ENCODE measurements at regions not wholly inside any gene's neighbourhood (a gene's known extent, or its start where the extent isn't known, plus 50 kb on each side); places are given as distances from the start of the nearest gene placed in this dataset.

GRCh38 chr13:34159946-34160345 is 342.0 kb downstream of the RFC3 start:
- no peak overlapping the region for H4K8ac ChIP-seq (replicated peaks; ENCODE audit: insufficient read length, low read depth, low read length)
- no peak overlapping the region for H4K5ac ChIP-seq (ENCODE audit: insufficient read length, low read depth, low read length)
- H3K79me1 ChIP-seq (ENCODE audit: insufficient read depth, low read depth, low read length, poor library complexity, severe bottlenecking), result no peaks in the 10 kb centered on the region
- no peak for TF ChIP-seq CTCF (conservative IDR thresholded peaks at IDR 0.05)
- H3T11ph ChIP-seq (ENCODE audit: low read length), result no peak overlapping the region
- H3K4me1 ChIP-seq (ENCODE audit: insufficient read depth, low read length), result no peaks in the 10 kb centered on the region; the same call in 1 of the 2 replicates
- no peak overlapping the region for H3K4ac ChIP-seq (ENCODE audit: low read depth, low read length)
- H3K36me3 Mint-ChIP-seq (ENCODE audit: insufficient read depth in 1 of 3, low read depth in 3 of 3), result no peaks in the 10 kb centered on the region
- H4K20me1 ChIP-seq (ENCODE audit: control insufficient read depth, insufficient read depth, insufficient read length), result no peaks in the 10 kb centered on the region
- no CpG with 5 or more reads among the region's 3 CpGs for WGBS (ENCODE audit: extremely low coverage, insufficient read length, low lambda C conversion rate)
- no peaks in the 10 kb centered on the region for H3K9me3 ChIP-seq (ENCODE audit: control insufficient read depth, low read depth, low read length)
- no peak overlapping the region for H4K91ac ChIP-seq (ENCODE audit: insufficient read length, low read depth, low read length)
- no peak overlapping the region for H3K18ac ChIP-seq (ENCODE audit: insufficient read length, low read depth, low read length)
- no peak overlapping the region for H3K23ac ChIP-seq (ENCODE audit: insufficient read length, low read depth, low read length)
- H3K4me1 Mint-ChIP-seq, result peaks cover 42 to 43% of the 10 kb centered on the region in 2 experiments
- H3K4me3 Mint-ChIP-seq, result no peak overlapping the region
- no peaks in the 10 kb centered on the region for H3K27me3 Mint-ChIP-seq (ENCODE audit: low read depth)
- H2BK5ac ChIP-seq (ENCODE audit: insufficient read length, low read length), result no peak overlapping the region
- no peaks in the 10 kb centered on the region for H3K27me3 ChIP-seq (ENCODE audit: insufficient read depth, low read length)
- H3K27ac ChIP-seq (ENCODE audit: insufficient read length, low read depth, low read length), result no peak overlapping the region
- H3K23me2 ChIP-seq (ENCODE audit: insufficient read length, low read depth, low read length, poor library complexity, severe bottlenecking), result no peaks in the 10 kb centered on the region
- no peak overlapping the region for H2BK12ac ChIP-seq (ENCODE audit: insufficient read length, low read depth, low read length)
- no peak overlapping the region for H2BK120ac ChIP-seq (ENCODE audit: low read depth, low read length, poor library complexity, severe bottlenecking)
- H3K27ac Mint-ChIP-seq, result no peak overlapping the region; a peak in 1 of 7 replicates
- H3K9me3 Mint-ChIP-seq, result no peaks in the 10 kb centered on the region
- H3K56ac ChIP-seq (ENCODE audit: insufficient read length, low read depth, low read length), result no peak overlapping the region
- H2AK5ac ChIP-seq (ENCODE audit: insufficient read length, low read length), result no peak overlapping the region
- DNase-seq, result no peak
- no peak overlapping the region for H2BK15ac ChIP-seq (ENCODE audit: low read depth, low read length)
- H2AFZ ChIP-seq (ENCODE audit: low read length), result no peak overlapping the region
- no peaks in the 10 kb centered on the region for H3K79me2 ChIP-seq (ENCODE audit: insufficient read depth, low read length)
- no peak overlapping the region for H2BK20ac ChIP-seq (ENCODE audit: low read depth, low read length, poor library complexity, severe bottlenecking)
- H3K9ac ChIP-seq (ENCODE audit: extremely low read depth, insufficient read length, low read length), result no peak overlapping the region
- H3K4me2 ChIP-seq (ENCODE audit: insufficient read depth, insufficient read length, low read length), result no peak overlapping the region
- H3K14ac ChIP-seq (ENCODE audit: insufficient read depth, low read length), result no peak overlapping the region

All from H9 (cell line).